ENCODE measurements at regions not wholly inside any gene's neighbourhood (a gene's known extent, or its start where the extent isn't known, plus 50 kb on each side); places are given as distances from the start of the nearest gene placed in this dataset.
"Not testable (repeated sequence)": the region's sequence is repeated elsewhere in the genome, so short reads cannot be mapped to it uniquely, and the experiment has no call there.

- H3K9me3 ChIP-seq (ENCODE audit: control insufficient read depth, low read length) = no peaks in the 10 kb centered on the region
- 88 to 90% methylated on average over 3 of the region's 4 CpGs for whole genome bisulfite sequencing, 2 experiments (ENCODE audit: insufficient coverage in 2 of 2)
- H3K4me3 ChIP-seq (ENCODE audit: extremely low read depth, insufficient read depth, low read length, poor library complexity, severe bottlenecking) = no peak overlapping the region
- H3K36me3 ChIP-seq (ENCODE audit: control insufficient read depth, insufficient read depth, low read length) = no peaks in the 10 kb centered on the region
- no peak overlapping the region for H3K27ac ChIP-seq (ENCODE audit: low read depth, low read length, severe bottlenecking)
- no peaks in the 10 kb centered on the region for H3K4me1 ChIP-seq (ENCODE audit: control insufficient read depth, insufficient read depth, low read length, poor library complexity, severe bottlenecking)
Measured at GRCh38 chr9:81308404-81308803, 380.9 kb downstream of the TLE1 start.

DNA sequence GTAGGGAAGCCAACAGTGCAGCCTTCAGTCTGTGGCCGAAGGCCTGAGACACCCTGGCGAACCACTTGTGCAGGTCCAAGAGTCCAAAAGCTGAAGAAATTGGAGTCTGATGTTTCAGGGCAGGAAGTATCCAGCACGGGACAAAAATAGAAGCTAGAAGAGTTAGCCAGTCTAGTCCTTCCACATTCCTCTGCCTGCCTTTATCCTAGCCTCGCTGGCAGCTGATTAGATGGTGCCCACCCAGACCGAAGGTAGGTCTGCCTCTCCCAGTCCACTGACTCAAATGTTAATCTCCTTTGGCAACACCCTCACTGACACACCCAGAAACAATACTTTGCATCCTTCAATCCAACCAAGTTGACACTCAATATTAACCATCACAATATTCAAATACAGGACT is 381.6 kb downstream of the TLE1 start:
- H3K27ac ChIP-seq (ENCODE audit: low read depth, low read length, severe bottlenecking); H3K36me3 ChIP-seq (ENCODE audit: control insufficient read depth, insufficient read depth, low read length); H3K4me3 ChIP-seq (ENCODE audit: extremely low read depth, insufficient read depth, low read length, poor library complexity, severe bottlenecking); H3K4me1 ChIP-seq (ENCODE audit: control insufficient read depth, insufficient read depth, low read length, poor library complexity, severe bottlenecking); H3K9me3 ChIP-seq (ENCODE audit: control insufficient read depth, low read length): not testable (repeated sequence)
- 92 to 96% methylated on average over 4 to 5 of the region's 5 CpGs for WGBS, 2 experiments (ENCODE audit: insufficient coverage in 2 of 2)

- H3K9me3 ChIP-seq (ENCODE audit: control insufficient read depth, low read length) = peaks cover 7% of the 10 kb centered on the region
- 100% methylated on average over 3 of the region's 6 CpGs; no CpG with 5 or more reads in 1 of the 2 experiments for WGBS, 2 experiments (ENCODE audit: insufficient coverage in 2 of 2)
Measured at GRCh38 chr9:81305561-81306182, 383.7 kb downstream of the TLE1 start.

GRCh38 chr9:81303658-81304057 is 385.7 kb downstream of the TLE1 start:
- H3K4me1 ChIP-seq (ENCODE audit: control insufficient read depth, insufficient read depth, low read length, poor library complexity, severe bottlenecking) = no peaks in the 10 kb centered on the region
- no peaks in the 10 kb centered on the region for H3K36me3 ChIP-seq (ENCODE audit: control insufficient read depth, insufficient read depth, low read length)
- H3K4me3 ChIP-seq (ENCODE audit: extremely low read depth, insufficient read depth, low read length, poor library complexity, severe bottlenecking) = no peak overlapping the region
- WGBS, 2 experiments (ENCODE audit: insufficient coverage in 2 of 2) = 74 to 76% methylated on average over 3 to 4 of the region's 5 CpGs
- peaks cover 7% of the 10 kb centered on the region for H3K9me3 ChIP-seq (ENCODE audit: control insufficient read depth, low read length)
- no peak overlapping the region for H3K27ac ChIP-seq (ENCODE audit: low read depth, low read length, severe bottlenecking)

More at GRCh38 chr9:81305561-81306182, 383.7 kb downstream of the TLE1 start:
- no peak overlapping the region for H3K4me3 ChIP-seq (ENCODE audit: extremely low read depth, insufficient read depth, low read length, poor library complexity, severe bottlenecking)
- H3K36me3 ChIP-seq (ENCODE audit: control insufficient read depth, insufficient read depth, low read length) = no peaks in the 10 kb centered on the region
- no peak overlapping the region for H3K27ac ChIP-seq (ENCODE audit: low read depth, low read length, severe bottlenecking)
- no peaks in the 10 kb centered on the region for H3K4me1 ChIP-seq (ENCODE audit: control insufficient read depth, insufficient read depth, low read length, poor library complexity, severe bottlenecking)

DNA sequence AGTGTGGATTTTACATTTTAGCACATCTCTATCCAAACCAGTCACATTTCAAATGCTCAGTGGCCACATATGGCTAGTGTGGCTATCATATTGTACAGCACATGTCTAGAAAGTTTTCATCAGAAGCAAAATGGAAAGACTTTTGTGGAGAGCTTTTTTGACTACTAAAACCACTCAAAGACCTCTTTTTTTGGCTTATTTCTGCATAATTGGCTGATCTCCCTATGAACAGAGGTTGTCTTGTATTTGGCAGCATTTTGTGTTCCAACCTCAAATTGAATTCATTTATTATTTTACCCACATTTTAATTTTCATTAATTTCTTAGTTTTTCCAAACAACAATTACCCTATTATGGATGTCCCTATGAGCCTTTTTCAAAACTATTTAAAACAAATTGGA is 395.7 kb downstream of the TLE1 start:
- Histone ChIP-seq H3K27ac (ENCODE audit: low read depth, low read length, severe bottlenecking) (no peak overlapping the region), H3K4me1 (ENCODE audit: control insufficient read depth, insufficient read depth, low read length, poor library complexity, severe bottlenecking) (no peaks in the 10 kb centered on the region), H3K4me3 (ENCODE audit: extremely low read depth, insufficient read depth, low read length, poor library complexity, severe bottlenecking) (no peak overlapping the region)

GRCh38 chr9:81292056-81292805 is 397.1 kb downstream of the TLE1 start:
- Histone ChIP-seq H3K27ac (ENCODE audit: low read depth, low read length, severe bottlenecking) (no peak overlapping the region), H3K4me3 (ENCODE audit: extremely low read depth, insufficient read depth, low read length, poor library complexity, severe bottlenecking) (no peak overlapping the region), H3K4me1 (ENCODE audit: control insufficient read depth, insufficient read depth, low read length, poor library complexity, severe bottlenecking) (no peaks in the 10 kb centered on the region), H3K36me3 (ENCODE audit: control insufficient read depth, insufficient read depth, low read length) (no peaks in the 10 kb centered on the region), H3K9me3 (ENCODE audit: control insufficient read depth, low read length) (no peaks in the 10 kb centered on the region)
- WGBS, 2 experiments (ENCODE audit: insufficient coverage in 2 of 2) = 75 to 78% methylated on average over 5 of the region's 7 CpGs

More for the DNA sequence above, 395.7 kb downstream of the TLE1 start:
- H3K9me3 ChIP-seq (ENCODE audit: control insufficient read depth, low read length) = no peaks in the 10 kb centered on the region
- no peaks in the 10 kb centered on the region for H3K36me3 ChIP-seq (ENCODE audit: control insufficient read depth, insufficient read depth, low read length)

DNA sequence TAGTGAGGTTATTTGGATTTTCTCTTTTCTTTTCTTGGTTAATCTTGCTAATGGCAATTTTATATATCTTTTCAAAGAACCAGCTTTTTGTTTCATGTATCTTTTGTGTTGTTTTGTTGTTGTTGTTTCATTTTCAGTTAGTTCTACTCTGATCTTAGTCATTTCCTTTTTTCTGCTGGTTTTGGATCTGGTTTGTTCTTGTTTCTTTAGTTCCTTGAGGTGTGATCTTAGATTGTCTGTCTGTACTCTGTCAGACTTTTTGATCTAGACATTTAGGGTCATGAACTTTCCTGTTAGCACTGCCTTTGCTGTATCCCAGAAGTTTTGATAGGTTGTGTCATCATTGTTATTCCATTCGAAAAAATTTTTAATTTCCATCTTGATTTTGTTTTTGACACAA is 399.7 kb downstream of the TLE1 start:
- Histone ChIP-seq H3K4me1 (ENCODE audit: control insufficient read depth, insufficient read depth, low read length, poor library complexity, severe bottlenecking) (no peaks in the 10 kb centered on the region), H3K9me3 (ENCODE audit: control insufficient read depth, low read length) (no peaks in the 10 kb centered on the region), H3K36me3 (ENCODE audit: control insufficient read depth, insufficient read depth, low read length) (no peaks in the 10 kb centered on the region), H3K27ac (ENCODE audit: low read depth, low read length, severe bottlenecking) (no peak overlapping the region), H3K4me3 (ENCODE audit: extremely low read depth, insufficient read depth, low read length, poor library complexity, severe bottlenecking) (no peak overlapping the region)
- no CpG with 5 or more reads among the region's 1 CpG for WGBS, 2 experiments (ENCODE audit: insufficient coverage in 2 of 2)

DNA sequence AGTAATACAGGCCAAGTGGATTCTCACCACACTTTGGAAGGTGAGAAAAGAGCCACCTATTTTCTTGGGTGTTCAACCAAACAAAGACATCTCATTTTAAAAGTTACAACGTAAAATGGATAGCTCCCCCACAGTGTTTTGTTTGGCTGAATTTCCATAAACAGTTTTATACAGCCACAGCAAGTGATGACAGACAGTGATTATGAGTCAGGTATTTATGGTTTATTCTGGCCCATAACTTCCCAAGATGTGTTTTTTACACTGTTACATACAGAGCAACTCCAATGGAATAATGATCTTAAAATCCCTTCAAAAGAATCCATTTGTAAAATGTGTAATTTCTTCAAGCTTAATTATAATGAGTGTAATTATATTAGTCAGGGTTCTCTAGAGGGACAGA is 421.3 kb downstream of the TLE1 start:
- H3K36me3 ChIP-seq (ENCODE audit: control insufficient read depth, insufficient read depth, low read length) = no peaks in the 10 kb centered on the region
- 78% methylated on average over 1 of the region's 1 CpG; no CpG with 5 or more reads in 1 of the 2 experiments for WGBS, 2 experiments (ENCODE audit: insufficient coverage in 2 of 2)
- no peak overlapping the region for H3K4me3 ChIP-seq (ENCODE audit: extremely low read depth, insufficient read depth, low read length, poor library complexity, severe bottlenecking)
- no peak overlapping the region for H3K27ac ChIP-seq (ENCODE audit: low read depth, low read length, severe bottlenecking)
- H3K9me3 ChIP-seq (ENCODE audit: control insufficient read depth, low read length) = peaks cover 3% of the 10 kb centered on the region
- H3K4me1 ChIP-seq (ENCODE audit: control insufficient read depth, insufficient read depth, low read length, poor library complexity, severe bottlenecking) = no peaks in the 10 kb centered on the region

DNA sequence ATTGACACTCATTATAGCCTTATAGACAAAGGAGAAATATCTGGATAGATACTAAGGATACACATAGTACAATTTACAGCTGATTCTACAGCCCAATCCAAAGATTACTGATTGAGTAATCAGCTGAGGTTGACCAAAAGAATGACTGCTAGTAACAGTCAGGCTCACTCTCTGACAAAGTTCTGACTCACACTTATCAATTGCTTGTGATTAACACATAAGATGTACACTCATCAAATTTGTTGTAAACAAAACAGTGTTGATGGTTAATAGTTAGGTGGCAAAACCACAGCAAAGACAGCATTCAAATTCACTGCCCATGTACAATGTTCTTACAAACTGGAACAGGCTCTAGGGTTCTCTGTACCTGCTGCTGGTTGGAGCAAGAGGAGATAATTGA is 422.7 kb downstream of the TLE1 start:
- Histone ChIP-seq H3K27ac (ENCODE audit: low read depth, low read length, severe bottlenecking) (no peak overlapping the region), H3K9me3 (ENCODE audit: control insufficient read depth, low read length) (peaks cover 3% of the 10 kb centered on the region), H3K4me3 (ENCODE audit: extremely low read depth, insufficient read depth, low read length, poor library complexity, severe bottlenecking) (no peak overlapping the region), H3K36me3 (ENCODE audit: control insufficient read depth, insufficient read depth, low read length) (no peaks in the 10 kb centered on the region), H3K4me1 (ENCODE audit: control insufficient read depth, insufficient read depth, low read length, poor library complexity, severe bottlenecking) (no peaks in the 10 kb centered on the region)

DNA sequence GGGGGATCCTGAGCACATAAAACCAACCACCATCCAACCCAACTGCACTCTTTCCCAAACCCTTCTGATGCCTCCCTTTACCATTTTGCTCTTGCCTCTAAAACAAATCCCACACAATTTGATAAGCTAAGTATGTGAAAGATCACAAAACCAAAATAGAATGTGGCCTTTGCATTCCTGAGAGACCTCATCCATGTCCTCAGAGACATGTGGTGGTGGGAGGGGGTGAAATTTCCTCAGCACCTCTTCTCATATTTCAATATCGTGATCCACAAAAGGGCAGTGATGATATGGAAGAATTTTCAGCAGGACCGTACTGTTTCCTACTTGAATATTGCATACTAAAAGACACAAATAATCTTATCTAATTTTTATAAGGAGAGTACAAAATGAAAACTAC is 423.3 kb downstream of the TLE1 start:
- WGBS, 2 experiments (ENCODE audit: insufficient coverage in 2 of 2) = no CpG with 5 or more reads among the region's 2 CpGs
- Histone ChIP-seq H3K4me1 (ENCODE audit: control insufficient read depth, insufficient read depth, low read length, poor library complexity, severe bottlenecking) (no peaks in the 10 kb centered on the region), H3K9me3 (ENCODE audit: control insufficient read depth, low read length) (peaks cover 3% of the 10 kb centered on the region), H3K36me3 (ENCODE audit: control insufficient read depth, insufficient read depth, low read length) (no peaks in the 10 kb centered on the region), H3K27ac (ENCODE audit: low read depth, low read length, severe bottlenecking) (no peak overlapping the region), H3K4me3 (ENCODE audit: extremely low read depth, insufficient read depth, low read length, poor library complexity, severe bottlenecking) (no peak overlapping the region)

DNA sequence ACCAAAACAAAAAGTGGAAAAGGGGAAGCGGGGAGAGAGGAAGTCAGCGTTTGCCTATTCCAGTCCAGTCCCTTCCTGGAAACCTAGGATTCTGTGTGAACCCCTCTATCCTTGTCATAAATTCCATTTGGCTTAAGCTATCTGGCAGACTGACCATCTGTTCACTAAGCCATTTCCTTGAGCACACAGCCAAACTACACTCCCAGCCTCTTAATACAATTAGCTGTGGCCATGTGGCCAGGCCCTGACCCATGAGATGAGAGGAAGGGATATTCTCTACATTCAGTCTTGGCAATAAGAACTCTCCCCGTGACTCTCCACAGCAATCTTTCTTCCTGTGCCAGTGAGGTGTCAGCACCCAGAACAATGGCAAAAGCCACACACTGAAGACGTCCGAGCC is 424.8 kb downstream of the TLE1 start:
- Histone ChIP-seq H3K27ac (ENCODE audit: low read depth, low read length, severe bottlenecking) (peak overlapping the region; percentile 32), H3K4me3 (ENCODE audit: extremely low read depth, insufficient read depth, low read length, poor library complexity, severe bottlenecking) (no peak overlapping the region), H3K36me3 (ENCODE audit: control insufficient read depth, insufficient read depth, low read length) (no peaks in the 10 kb centered on the region), H3K9me3 (ENCODE audit: control insufficient read depth, low read length) (peaks cover 3% of the 10 kb centered on the region), H3K4me1 (ENCODE audit: control insufficient read depth, insufficient read depth, low read length, poor library complexity, severe bottlenecking) (no peaks in the 10 kb centered on the region)
- WGBS, 2 experiments (ENCODE audit: insufficient coverage in 2 of 2) = 83 to 90% methylated on average over 4 of the region's 5 CpGs
